PC-9 (cell line): ENCODE measurements at regions not wholly inside any gene's neighbourhood (a gene's known extent, or its start where the extent isn't known, plus 50 kb on each side); places are given as distances from the start of the nearest gene placed in this dataset.

Source experiments
- BruUV-seq: library from RNA; stranded (reverse); fragments of 400-500 nt; replicated peaks from 2 replicates; lab custom pipeline; 2021; lab: Mats Ljungman, UMichigan
- CTCF ChIA-PET: fragments of 300-600 bp; sonication (Branson Sonifier 250); formaldehyde crosslinking; loops from one replicate; lab custom pipeline; 2022; ENCODE audit warnings: antibody characterized with exemption; lab: Charles Lee
- POLR2A ChIA-PET: fragments of 300-600 bp; sonication (Branson Sonifier 250); formaldehyde crosslinking; loops from one replicate; lab custom pipeline; 2022; ENCODE audit warnings: antibody characterized with exemption; ENCODE audit not compliant: unreplicated experiment; lab: Charles Lee
- DNase-seq, 2 experiments: peaks; one replicate each; pipeline versions ENCODE4 v3.0.0 to v3.0.0-alpha.2; 2015 to 2022; ENCODE audit warnings: mixed read lengths in 1 of 2
- H2AFZ ChIP-seq: fragments of 200-600 bp; sonication (generic); 2 replicates; pipeline ENCODE4 v1.8.1; 2017; ENCODE audit warnings: antibody characterized with exemption
- H3F3A ChIP-seq: fragments of 200-600 bp; sonication (generic); 2 replicates; pipeline ENCODE4 v1.8.1; 2017; ENCODE audit warnings: antibody characterized with exemption, mild to moderate bottlenecking, low read depth; ENCODE audit not compliant: insufficient read depth
- H3K27ac ChIP-seq: fragments of 200-600 bp; sonication (generic); 2 replicates; pipeline ENCODE4 v1.6.1; 2016; ENCODE audit warnings: mixed run types
- H3K27me3 ChIP-seq: fragments of 200-600 bp; sonication (generic); 2 replicates; pipeline ENCODE4 v1.6.1; 2016; ENCODE audit warnings: low read depth, mixed run types; ENCODE audit not compliant: insufficient read depth
- H3K36me3 ChIP-seq: fragments of 200-600 bp; sonication (generic); 2 replicates; pipeline ENCODE4 v1.6.1; 2016; ENCODE audit warnings: low read depth, mixed run types
- H3K4me1 ChIP-seq: fragments of 200-600 bp; sonication (generic); replicated peaks from 2 replicates; pipeline ENCODE4 v1.6.1; 2016; ENCODE audit warnings: mixed run types; ENCODE audit not compliant: insufficient read depth
- H3K4me2 ChIP-seq: fragments of 200-600 bp; sonication (generic); 2 replicates; pipeline ENCODE4 v1.6.1; 2017; ENCODE audit warnings: mixed run types
- H3K4me3 ChIP-seq: fragments of 200-600 bp; sonication (generic); 2 replicates; pipeline ENCODE4 v1.6.1; 2016; ENCODE audit warnings: mixed run types
- H3K79me2 ChIP-seq: fragments of 200-600 bp; sonication (generic); 2 replicates; pipeline ENCODE4 v1.6.1; 2017; ENCODE audit warnings: low read depth, mixed run types
- H3K9me2 ChIP-seq: fragments of 200-600 bp; sonication (generic); 2 replicates; pipeline ENCODE4 v1.8.1; 2017; ENCODE audit warnings: mild to moderate bottlenecking; ENCODE audit not compliant: insufficient read depth
- H3K9me3 ChIP-seq: fragments of 200-600 bp; sonication (generic); 2 replicates; pipeline ENCODE4 v1.8.1; 2016; ENCODE audit warnings: low read depth; ENCODE audit not compliant: insufficient read depth
- H4K20me1 ChIP-seq: fragments of 200-600 bp; sonication (generic); 2 replicates; pipeline ENCODE4 v1.8.1; 2017; ENCODE audit not compliant: insufficient read depth
- EZH2 ChIP-seq: fragments of 200-600 bp; sonication (generic); IDR thresholded peaks from 2 replicates; pipeline ENCODE4 v1.8.0; 2017; ENCODE audit warnings: antibody characterized with exemption, low read depth
- intact Hi-C: fragments of 100-400 bp; cut with micrococcal nuclease; formaldehyde crosslinking; loops from one replicate; pipeline ENCODE4 v1.10.0; 2022; ENCODE audit not compliant: unreplicated experiment
- TF ChIP-seq, protein P1 (sequence below): fragments of 200-600 bp; sonication (generic); conservative IDR thresholded peaks from 2 replicates; pipeline ENCODE4 v1.6.1; 2017; ENCODE audit warnings: mixed run types, antibody characterized with exemption, mild to moderate bottlenecking, moderate library complexity

DNA sequence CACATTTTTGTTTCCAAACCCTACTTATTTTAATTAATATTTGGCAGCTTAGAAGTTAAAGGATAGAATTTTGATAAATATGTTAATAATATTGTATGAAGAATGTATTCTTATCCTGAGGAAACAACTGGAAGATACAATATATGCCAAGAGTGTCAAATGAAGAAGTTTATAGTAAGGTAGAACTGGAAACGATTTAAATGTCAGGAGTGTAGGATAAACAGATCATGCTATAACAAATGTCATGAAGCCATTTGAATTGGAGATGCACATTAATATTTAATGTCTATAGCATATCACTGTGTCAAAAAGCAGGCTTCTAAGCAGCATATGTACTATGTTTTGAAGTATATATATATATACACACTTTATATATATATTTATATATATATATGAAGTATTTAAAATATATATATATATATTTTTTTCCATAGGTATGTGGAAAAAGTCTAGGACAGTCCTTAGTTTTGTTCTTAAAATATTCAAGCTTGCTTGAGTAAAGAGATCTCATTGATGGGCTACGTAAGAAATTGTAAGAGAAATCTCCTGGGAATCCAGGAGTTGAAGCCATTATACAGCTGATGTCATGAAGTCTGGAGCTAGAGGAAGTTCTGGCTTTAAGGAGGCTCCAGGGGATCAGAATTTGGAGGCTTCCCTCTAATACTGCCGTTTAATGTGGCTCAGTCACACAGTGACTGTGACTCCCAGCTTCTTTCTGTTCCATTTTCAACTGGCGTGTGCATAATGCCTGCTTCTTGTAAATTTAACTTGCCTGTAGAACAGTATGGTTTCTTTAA, 79.9 kb upstream of the MYCBP2 start:
- POLR2A ChIA-PET, result no interaction called here
- Histone ChIP-seq H3F3A (no peaks in the 10 kb centered on the region), H3K9me2 (no peaks in the 10 kb centered on the region), H3K4me2 (no peak overlapping the region), H3K4me3 (no peak overlapping the region), H4K20me1 (no peaks in the 10 kb centered on the region), H3K4me1 (no peaks in the 10 kb centered on the region), H3K36me3 (no peaks in the 10 kb centered on the region), H3K27ac (no peak overlapping the region), H3K27me3 (no peaks in the 10 kb centered on the region), H3K79me2 (no peaks in the 10 kb centered on the region), H3K9me3 (no peaks in the 10 kb centered on the region), H2AFZ (no peak overlapping the region)
- no TSS peak for BruUV-seq
- TF ChIP-seq, protein P1, sequence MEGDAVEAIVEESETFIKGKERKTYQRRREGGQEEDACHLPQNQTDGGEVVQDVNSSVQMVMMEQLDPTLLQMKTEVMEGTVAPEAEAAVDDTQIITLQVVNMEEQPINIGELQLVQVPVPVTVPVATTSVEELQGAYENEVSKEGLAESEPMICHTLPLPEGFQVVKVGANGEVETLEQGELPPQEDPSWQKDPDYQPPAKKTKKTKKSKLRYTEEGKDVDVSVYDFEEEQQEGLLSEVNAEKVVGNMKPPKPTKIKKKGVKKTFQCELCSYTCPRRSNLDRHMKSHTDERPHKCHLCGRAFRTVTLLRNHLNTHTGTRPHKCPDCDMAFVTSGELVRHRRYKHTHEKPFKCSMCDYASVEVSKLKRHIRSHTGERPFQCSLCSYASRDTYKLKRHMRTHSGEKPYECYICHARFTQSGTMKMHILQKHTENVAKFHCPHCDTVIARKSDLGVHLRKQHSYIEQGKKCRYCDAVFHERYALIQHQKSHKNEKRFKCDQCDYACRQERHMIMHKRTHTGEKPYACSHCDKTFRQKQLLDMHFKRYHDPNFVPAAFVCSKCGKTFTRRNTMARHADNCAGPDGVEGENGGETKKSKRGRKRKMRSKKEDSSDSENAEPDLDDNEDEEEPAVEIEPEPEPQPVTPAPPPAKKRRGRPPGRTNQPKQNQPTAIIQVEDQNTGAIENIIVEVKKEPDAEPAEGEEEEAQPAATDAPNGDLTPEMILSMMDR, result no peak
- no peak for TF ChIP-seq EZH2
- intact Hi-C loops, result no loop called here
- CTCF ChIA-PET, result interaction anchor here (0.6 kb wide), 1 partner anchor 71 kb away, joined by 4 read pairs; no protein-coding TSS in a partner anchor
- no peak for DNase-seq

DNA sequence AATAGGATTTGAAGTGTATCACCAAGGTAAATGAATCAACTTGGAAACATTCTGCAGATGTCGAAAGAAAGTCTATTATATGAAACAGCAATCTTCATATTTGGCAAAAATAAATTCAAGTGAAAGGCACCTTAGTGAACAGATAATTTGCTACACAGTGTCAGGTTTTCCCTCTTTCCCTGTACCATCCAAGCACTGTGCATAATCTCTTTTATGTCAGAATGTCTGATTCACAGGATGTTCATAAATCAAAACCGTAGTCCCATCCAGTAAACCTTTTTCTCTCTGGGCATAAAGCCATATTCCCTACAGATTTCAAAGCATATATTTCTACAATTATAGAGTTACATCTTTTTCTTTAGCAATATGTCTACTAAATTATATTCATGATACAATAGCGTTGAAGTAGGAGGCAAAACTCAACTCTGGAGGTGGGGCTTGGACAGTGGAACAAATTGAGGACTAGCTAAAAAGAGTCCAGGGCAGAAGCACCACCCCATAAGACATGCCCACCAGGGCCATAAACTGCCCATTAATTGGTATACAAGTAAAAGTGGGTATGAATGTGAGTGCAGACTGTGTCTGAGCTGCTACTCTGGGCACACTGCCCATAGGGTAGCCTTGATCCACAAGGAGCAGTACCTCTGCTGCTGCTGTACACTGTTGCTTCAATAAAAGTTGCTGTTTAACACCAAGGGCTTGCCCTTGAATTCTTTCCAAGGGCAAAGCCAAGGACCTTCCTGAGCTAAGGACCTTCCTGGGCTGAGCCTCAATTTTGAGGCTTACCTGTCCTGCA, 72.1 kb upstream of the MYCBP2 start:
- Histone ChIP-seq H3K4me1 (no peaks in the 10 kb centered on the region), H4K20me1 (no peaks in the 10 kb centered on the region), H3K4me3 (no peak overlapping the region), H3F3A (no peaks in the 10 kb centered on the region), H3K9me2 (no peaks in the 10 kb centered on the region; the same call in 1 of the 2 replicates), H3K9me3 (no peaks in the 10 kb centered on the region), H2AFZ (no peak overlapping the region), H3K27me3 (no peaks in the 10 kb centered on the region), H3K36me3 (no peaks in the 10 kb centered on the region), H3K79me2 (no peaks in the 10 kb centered on the region), H3K27ac (no peak overlapping the region), H3K4me2 (no peak overlapping the region)
- no TSS peak for BruUV-seq
- TF ChIP-seq, protein P1, result no peak
- no peak for TF ChIP-seq EZH2
- CTCF ChIA-PET, result no interaction called here
- intact Hi-C loops, result no loop called here
- POLR2A ChIA-PET, result no interaction called here
- no peak for DNase-seq

DNA sequence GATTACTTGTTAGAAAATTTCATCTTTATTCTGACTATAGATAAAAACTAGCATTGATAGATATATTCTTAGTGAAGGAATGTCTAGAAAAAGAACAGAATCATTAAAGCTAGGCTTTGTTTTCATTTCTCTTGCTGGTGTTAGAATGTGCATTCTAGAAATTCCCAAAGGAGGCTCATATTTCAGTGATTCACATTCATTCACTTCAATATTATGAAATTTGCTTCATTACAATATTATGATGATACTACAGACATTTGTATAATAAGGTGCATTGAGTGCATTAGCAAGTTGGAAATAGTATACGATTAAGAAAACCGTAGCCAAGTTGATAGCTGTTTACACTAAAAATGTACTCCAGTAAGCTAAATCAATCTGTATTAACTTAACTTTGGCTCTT, 70.7 kb upstream of the MYCBP2 start:
- intact Hi-C loops, result no loop called here
- CTCF ChIA-PET, result no interaction called here
- BruUV-seq, result no TSS peak

More for the DNA sequence above, 70.7 kb upstream of the MYCBP2 start:
- H3K9me3 ChIP-seq, result no peaks in the 10 kb centered on the region
- no peaks in the 10 kb centered on the region for H3K36me3 ChIP-seq
- no peaks in the 10 kb centered on the region for H3K79me2 ChIP-seq
- no peaks in the 10 kb centered on the region for H4K20me1 ChIP-seq
- no peaks in the 10 kb centered on the region for H3F3A ChIP-seq
- TF ChIP-seq, protein P1, result no peak
- no peak for TF ChIP-seq EZH2
- no peaks in the 10 kb centered on the region for H3K4me1 ChIP-seq
- POLR2A ChIA-PET, result no interaction called here
- DNase-seq, result no peak
- H3K4me3 ChIP-seq, result no peak overlapping the region
- H3K27me3 ChIP-seq, result no peaks in the 10 kb centered on the region
- H2AFZ ChIP-seq, result no peak overlapping the region
- H3K4me2 ChIP-seq, result no peak overlapping the region
- no peak overlapping the region for H3K27ac ChIP-seq
- no peaks in the 10 kb centered on the region; the same call in 1 of the 2 replicates for H3K9me2 ChIP-seq
